PFSK-1 (cell line): ENCODE measurements at regions not wholly inside any gene's neighbourhood (a gene's known extent, or its start where the extent isn't known, plus 50 kb on each side); places are given as distances from the start of the nearest gene placed in this dataset.

ENCODE experiments used
- FOXP2 ChIP-seq: optimal IDR thresholded peaks from 2 replicates; pipeline ENCODE3; 2011; ENCODE audit warnings: borderline replicate concordance, control low read depth, inconsistent platforms; ENCODE audit not compliant: insufficient read depth; ENCODE audit errors: extremely low read length, extremely low read depth
- POLR2AphosphoS5 ChIP-seq: IDR thresholded peaks from 2 replicates; pipeline ENCODE4 v1.6.1; 2012; ENCODE audit warnings: low read depth, mild to moderate bottlenecking, control low read depth, low read length, moderate library complexity
- SIN3A ChIP-seq: IDR thresholded peaks from 2 replicates; pipeline ENCODE4 v1.6.1; 2012; ENCODE audit warnings: mild to moderate bottlenecking, low read length, moderate library complexity, borderline replicate concordance; ENCODE audit not compliant: insufficient read depth
- TAF1 ChIP-seq: IDR thresholded peaks from 2 replicates; pipeline ENCODE4 v1.6.1; 2012; ENCODE audit warnings: low read length, control low read depth, borderline replicate concordance; ENCODE audit not compliant: insufficient read depth
- TF ChIP-seq, protein P1 (sequence below), 2 experiments: IDR thresholded peaks; 2 replicates each; pipeline versions ENCODE4 v1.6.1 to v1.8.0; 2011 to 2012; ENCODE audit warnings: low read depth in 2 of 2, low read length in 2 of 2, control low read depth in 1 of 2, inconsistent platforms in 1 of 2, mild to moderate bottlenecking in 1 of 2, moderate library complexity in 1 of 2; ENCODE audit not compliant: insufficient read depth in 1 of 2

DNA sequence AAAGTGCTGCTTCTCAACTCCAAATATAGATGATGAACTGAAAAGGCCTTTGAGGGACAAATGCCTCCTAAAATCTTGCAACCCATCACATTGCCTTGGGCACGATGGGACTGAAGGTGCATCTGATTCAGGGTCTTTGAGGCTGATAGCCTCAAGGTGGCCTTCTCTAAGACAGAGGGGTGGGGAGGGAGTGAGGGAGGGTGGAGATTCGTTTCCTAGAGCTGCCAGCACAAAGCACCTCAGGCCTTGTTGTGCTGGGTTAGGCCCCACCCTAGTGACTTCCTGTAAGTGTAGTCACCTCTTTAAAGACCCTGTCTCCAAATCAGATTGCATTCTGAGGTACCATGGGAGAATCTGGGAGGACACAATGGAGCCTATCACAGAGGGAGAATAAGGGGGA, 57.1 kb downstream of the BARX1 start:
- TF ChIP-seq, protein P1, sequence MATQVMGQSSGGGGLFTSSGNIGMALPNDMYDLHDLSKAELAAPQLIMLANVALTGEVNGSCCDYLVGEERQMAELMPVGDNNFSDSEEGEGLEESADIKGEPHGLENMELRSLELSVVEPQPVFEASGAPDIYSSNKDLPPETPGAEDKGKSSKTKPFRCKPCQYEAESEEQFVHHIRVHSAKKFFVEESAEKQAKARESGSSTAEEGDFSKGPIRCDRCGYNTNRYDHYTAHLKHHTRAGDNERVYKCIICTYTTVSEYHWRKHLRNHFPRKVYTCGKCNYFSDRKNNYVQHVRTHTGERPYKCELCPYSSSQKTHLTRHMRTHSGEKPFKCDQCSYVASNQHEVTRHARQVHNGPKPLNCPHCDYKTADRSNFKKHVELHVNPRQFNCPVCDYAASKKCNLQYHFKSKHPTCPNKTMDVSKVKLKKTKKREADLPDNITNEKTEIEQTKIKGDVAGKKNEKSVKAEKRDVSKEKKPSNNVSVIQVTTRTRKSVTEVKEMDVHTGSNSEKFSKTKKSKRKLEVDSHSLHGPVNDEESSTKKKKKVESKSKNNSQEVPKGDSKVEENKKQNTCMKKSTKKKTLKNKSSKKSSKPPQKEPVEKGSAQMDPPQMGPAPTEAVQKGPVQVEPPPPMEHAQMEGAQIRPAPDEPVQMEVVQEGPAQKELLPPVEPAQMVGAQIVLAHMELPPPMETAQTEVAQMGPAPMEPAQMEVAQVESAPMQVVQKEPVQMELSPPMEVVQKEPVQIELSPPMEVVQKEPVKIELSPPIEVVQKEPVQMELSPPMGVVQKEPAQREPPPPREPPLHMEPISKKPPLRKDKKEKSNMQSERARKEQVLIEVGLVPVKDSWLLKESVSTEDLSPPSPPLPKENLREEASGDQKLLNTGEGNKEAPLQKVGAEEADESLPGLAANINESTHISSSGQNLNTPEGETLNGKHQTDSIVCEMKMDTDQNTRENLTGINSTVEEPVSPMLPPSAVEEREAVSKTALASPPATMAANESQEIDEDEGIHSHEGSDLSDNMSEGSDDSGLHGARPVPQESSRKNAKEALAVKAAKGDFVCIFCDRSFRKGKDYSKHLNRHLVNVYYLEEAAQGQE (IDR thresholded peaks at IDR 0.05; ENCODE audit: insufficient read depth in 1 of 2, low read depth in 2 of 2, low read length in 2 of 2), result no peak
- TF ChIP-seq TAF1, result no peak
- TF ChIP-seq SIN3A, result no peak
- TF ChIP-seq FOXP2, result no peak
- TF ChIP-seq POLR2AphosphoS5, result no peak

DNA sequence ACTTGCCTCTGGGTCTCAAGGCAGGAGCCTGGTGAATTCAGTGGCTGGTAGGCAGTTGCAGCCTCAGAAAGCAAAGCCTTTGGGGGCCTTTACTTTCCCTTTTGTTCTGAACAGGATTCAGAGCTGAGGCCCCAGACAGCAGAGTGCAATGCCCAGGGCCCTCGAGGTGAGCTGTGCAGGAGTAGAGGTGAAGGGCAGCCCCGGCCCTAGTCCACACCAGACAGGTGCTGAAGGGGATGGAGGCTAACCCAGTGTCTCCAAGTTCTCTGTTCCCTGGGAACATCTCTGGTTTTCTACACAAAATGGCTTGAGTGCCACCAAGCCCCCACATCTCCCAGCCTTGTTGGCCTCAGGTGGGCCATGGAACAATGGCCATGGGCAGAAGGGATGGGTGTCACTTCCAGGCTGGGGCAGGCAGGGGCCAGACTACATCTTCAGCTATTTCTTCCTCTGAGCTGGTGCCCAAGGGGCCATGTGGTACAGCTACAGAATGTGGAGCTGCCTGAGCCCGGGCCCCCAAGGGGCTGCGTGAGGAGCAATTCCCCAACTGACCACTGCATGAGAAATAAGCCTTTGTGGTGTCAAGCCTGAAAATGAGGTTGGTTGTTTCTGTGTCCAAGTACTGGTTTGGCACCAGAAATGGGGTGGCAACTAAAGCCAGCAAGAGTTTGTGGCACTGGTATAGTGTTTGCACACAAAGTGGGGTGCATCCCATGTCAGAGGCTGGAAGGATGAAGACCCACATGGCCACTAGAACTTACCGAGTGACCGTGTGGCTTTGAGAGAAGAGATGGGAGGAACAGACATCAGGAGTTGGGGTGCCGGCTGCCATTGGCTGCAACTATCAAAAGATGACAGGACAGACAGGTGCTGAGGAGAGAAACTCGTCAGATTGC, 57.8 kb downstream of the BARX1 start:
- no peak for TF ChIP-seq TAF1
- TF ChIP-seq FOXP2, result no peak
- TF ChIP-seq SIN3A, result no peak
- TF ChIP-seq POLR2AphosphoS5, result no peak
- TF ChIP-seq, protein P1 (IDR thresholded peaks at IDR 0.05; ENCODE audit: insufficient read depth in 1 of 2, low read depth in 2 of 2, low read length in 2 of 2), result no peak

DNA sequence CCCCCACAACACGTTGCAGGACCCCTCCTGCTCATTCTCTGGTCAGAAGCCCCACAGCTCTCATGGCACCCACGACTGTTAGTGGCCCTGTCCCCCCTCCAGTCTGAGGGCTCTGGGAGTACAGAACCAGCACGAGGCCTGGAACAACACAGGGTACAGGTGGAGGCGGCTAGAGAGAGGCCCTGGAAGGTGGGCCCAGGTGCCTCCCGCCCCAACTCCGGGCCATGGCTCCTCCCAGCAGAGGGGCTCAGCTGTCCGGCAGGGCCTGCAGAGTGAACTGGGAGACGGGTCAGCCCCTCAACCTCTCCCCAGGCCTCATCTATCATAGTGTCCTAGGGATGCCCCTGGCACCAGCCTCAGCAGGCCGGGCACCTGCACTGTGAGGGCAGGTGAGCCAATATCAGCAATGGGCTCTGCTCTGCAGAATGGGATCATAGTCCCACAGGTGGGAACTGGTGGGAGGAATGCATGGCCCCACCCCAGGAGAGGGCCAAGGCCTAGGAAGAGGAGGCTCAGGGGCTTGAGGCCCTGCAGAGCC, 58.6 kb downstream of the BARX1 start:
- no peak for TF ChIP-seq POLR2AphosphoS5
- no peak for TF ChIP-seq SIN3A
- TF ChIP-seq FOXP2, result no peak
- TF ChIP-seq TAF1, result no peak
- TF ChIP-seq, protein P1 (IDR thresholded peaks at IDR 0.05; ENCODE audit: insufficient read depth in 1 of 2, low read depth in 2 of 2, low read length in 2 of 2), result no peak

DNA sequence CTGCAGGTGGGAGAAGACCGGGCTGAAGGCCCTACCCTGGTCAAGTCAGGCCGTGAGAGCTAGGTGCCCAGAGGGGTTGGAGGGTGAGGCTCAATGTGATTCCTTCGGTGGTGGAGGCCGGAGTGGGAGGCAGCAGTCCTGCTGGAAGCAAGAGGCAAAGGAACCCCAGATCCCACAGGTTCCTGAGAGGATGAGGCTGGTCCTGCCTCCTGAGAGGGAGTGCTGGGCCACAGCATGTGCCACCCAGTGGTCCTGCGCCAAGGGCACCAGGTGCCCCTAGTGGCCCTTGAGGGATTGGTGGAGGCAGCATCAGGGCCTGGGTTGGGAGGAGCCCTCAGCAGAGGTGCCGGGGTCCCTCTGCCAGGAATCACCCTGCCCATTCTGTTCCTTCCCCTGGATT, 59.1 kb downstream of the BARX1 start:
- TF ChIP-seq, protein P1 (IDR thresholded peaks at IDR 0.05; ENCODE audit: insufficient read depth in 1 of 2, low read depth in 2 of 2, low read length in 2 of 2), result no peak
- TF ChIP-seq TAF1 (no peak), SIN3A (no peak), FOXP2 (no peak), POLR2AphosphoS5 (no peak)
